ENCODE measurements at regions not wholly inside any gene's neighbourhood (a gene's known extent, or its start where the extent isn't known, plus 50 kb on each side); places are given as distances from the start of the nearest gene placed in this dataset.

- ChIA-PET CTCF (no interaction called here), POLR2A (no interaction called here)
- no peak overlapping the region for H3K4me3 Mint-ChIP-seq
- peaks cover 2% of the 10 kb centered on the region; the same call in 1 of the 2 replicates for H3K27me3 Mint-ChIP-seq (ENCODE audit: low read depth)
- peaks cover 14% of the 10 kb centered on the region for H3K9me3 Mint-ChIP-seq
- TF ChIP-seq, protein P1, sequence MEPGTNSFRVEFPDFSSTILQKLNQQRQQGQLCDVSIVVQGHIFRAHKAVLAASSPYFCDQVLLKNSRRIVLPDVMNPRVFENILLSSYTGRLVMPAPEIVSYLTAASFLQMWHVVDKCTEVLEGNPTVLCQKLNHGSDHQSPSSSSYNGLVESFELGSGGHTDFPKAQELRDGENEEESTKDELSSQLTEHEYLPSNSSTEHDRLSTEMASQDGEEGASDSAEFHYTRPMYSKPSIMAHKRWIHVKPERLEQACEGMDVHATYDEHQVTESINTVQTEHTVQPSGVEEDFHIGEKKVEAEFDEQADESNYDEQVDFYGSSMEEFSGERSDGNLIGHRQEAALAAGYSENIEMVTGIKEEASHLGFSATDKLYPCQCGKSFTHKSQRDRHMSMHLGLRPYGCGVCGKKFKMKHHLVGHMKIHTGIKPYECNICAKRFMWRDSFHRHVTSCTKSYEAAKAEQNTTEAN (CRISPR knock-in tag; IDR thresholded peaks at IDR 0.05): no peak
- no peak for TF ChIP-seq KAT7 (CRISPR knock-in tag; IDR thresholded peaks at IDR 0.05; ENCODE audit: borderline replicate concordance)
- TF ChIP-seq, protein P2, sequence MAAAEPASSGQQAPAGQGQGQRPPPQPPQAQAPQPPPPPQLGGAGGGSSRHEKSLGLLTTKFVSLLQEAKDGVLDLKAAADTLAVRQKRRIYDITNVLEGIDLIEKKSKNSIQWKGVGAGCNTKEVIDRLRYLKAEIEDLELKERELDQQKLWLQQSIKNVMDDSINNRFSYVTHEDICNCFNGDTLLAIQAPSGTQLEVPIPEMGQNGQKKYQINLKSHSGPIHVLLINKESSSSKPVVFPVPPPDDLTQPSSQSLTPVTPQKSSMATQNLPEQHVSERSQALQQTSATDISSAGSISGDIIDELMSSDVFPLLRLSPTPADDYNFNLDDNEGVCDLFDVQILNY (CRISPR knock-in tag; IDR thresholded peaks at IDR 0.05): no peak
- TF ChIP-seq TP53 (CRISPR knock-in tag; IDR thresholded peaks at IDR 0.05): no peak
- no peak for TF ChIP-seq MXD4 (CRISPR knock-in tag; IDR thresholded peaks at IDR 0.05; ENCODE audit: borderline replicate concordance)
- no peak for TF ChIP-seq ZNF532 (CRISPR knock-in tag; IDR thresholded peaks at IDR 0.05; ENCODE audit: borderline replicate concordance)
- no peak for TF ChIP-seq PREB (CRISPR knock-in tag; IDR thresholded peaks at IDR 0.05; ENCODE audit: borderline replicate concordance)
- TF ChIP-seq MLX (CRISPR knock-in tag; IDR thresholded peaks at IDR 0.05): no peak
- DNase-seq (ENCODE audit: low spot score) (no peak), ATAC-seq (no peak)
- no peaks in the 10 kb centered on the region; the same call in 1 of the 2 replicates for H3K4me1 Mint-ChIP-seq
- H3K27ac Mint-ChIP-seq: no peak overlapping the region
- H3K36me3 Mint-ChIP-seq: no peaks in the 10 kb centered on the region; the same call in 1 of the 2 replicates
Measured at GRCh38 chrX:13254870-13255269, 65.0 kb downstream of the ATXN3L start.

DNA sequence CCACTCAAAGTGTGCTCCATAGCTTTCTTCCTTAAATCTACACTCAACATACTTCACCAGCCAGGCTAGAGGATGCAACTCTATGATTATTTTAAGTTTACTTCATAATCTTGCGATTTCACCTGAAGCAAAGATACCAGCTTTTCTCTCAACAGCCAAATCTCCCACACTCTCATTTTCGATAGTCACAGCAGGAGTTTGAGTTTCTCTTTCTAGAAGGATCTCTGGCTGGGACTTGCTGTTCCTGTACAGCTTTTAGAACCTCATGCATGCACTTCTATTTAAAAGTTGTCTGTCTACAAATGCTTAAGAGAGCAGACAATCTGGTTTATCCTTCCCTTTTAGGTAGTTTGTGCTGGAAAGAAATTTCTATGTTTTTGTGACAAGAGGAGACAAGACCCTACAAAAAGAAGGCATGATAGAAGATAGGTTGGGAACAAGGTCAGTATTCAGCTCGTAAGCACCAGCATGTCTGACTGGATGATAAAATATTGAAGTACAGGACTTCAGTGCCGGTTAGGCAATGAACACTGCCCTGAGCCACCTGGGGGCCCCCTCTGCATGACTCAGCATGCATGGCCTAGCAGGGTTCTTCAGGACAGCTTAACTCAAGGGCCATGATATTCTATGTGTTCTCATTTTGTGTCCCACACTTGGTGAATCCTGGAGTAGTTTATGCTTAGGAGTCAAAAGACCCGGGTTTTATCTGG is 65.6 kb downstream of the ATXN3L start:
- peaks cover 2% of the 10 kb centered on the region; the same call in 1 of the 2 replicates for H3K27me3 Mint-ChIP-seq (ENCODE audit: low read depth)
- CTCF ChIA-PET: no interaction called here
- TF ChIP-seq SMAD3 (CRISPR knock-in tag; IDR thresholded peaks at IDR 0.05; ENCODE audit: borderline replicate concordance): no peak
- TF ChIP-seq, protein P3, sequence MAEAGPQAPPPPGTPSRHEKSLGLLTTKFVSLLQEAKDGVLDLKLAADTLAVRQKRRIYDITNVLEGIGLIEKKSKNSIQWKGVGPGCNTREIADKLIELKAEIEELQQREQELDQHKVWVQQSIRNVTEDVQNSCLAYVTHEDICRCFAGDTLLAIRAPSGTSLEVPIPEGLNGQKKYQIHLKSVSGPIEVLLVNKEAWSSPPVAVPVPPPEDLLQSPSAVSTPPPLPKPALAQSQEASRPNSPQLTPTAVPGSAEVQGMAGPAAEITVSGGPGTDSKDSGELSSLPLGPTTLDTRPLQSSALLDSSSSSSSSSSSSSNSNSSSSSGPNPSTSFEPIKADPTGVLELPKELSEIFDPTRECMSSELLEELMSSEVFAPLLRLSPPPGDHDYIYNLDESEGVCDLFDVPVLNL (CRISPR knock-in tag; IDR thresholded peaks at IDR 0.05; ENCODE audit: borderline replicate concordance, low read depth): no peak
- TF ChIP-seq, protein P2 (CRISPR knock-in tag; IDR thresholded peaks at IDR 0.05): no peak
- TF ChIP-seq, protein P4, sequence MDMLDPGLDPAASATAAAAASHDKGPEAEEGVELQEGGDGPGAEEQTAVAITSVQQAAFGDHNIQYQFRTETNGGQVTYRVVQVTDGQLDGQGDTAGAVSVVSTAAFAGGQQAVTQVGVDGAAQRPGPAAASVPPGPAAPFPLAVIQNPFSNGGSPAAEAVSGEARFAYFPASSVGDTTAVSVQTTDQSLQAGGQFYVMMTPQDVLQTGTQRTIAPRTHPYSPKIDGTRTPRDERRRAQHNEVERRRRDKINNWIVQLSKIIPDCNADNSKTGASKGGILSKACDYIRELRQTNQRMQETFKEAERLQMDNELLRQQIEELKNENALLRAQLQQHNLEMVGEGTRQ (CRISPR knock-in tag; IDR thresholded peaks at IDR 0.05): no peak
- no peak for TF ChIP-seq MYBL2 (CRISPR knock-in tag; IDR thresholded peaks at IDR 0.05)
- no peak for TF ChIP-seq NFATC4 (CRISPR knock-in tag; IDR thresholded peaks at IDR 0.05)
- TF ChIP-seq GTF2I (CRISPR knock-in tag; conservative IDR thresholded peaks at IDR 0.05): no peak
- TF ChIP-seq, protein P5, sequence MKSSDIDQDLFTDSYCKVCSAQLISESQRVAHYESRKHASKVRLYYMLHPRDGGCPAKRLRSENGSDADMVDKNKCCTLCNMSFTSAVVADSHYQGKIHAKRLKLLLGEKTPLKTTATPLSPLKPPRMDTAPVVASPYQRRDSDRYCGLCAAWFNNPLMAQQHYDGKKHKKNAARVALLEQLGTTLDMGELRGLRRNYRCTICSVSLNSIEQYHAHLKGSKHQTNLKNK (CRISPR knock-in tag; IDR thresholded peaks at IDR 0.05): no peak
- TF ChIP-seq, protein P6, sequence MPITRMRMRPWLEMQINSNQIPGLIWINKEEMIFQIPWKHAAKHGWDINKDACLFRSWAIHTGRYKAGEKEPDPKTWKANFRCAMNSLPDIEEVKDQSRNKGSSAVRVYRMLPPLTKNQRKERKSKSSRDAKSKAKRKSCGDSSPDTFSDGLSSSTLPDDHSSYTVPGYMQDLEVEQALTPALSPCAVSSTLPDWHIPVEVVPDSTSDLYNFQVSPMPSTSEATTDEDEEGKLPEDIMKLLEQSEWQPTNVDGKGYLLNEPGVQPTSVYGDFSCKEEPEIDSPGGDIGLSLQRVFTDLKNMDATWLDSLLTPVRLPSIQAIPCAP (CRISPR knock-in tag; IDR thresholded peaks at IDR 0.05): no peak
- TF ChIP-seq KAT7 (CRISPR knock-in tag; IDR thresholded peaks at IDR 0.05; ENCODE audit: borderline replicate concordance): no peak
- no peak for TF ChIP-seq ESRRA (CRISPR knock-in tag; IDR thresholded peaks at IDR 0.05; ENCODE audit: borderline replicate concordance)
- TF ChIP-seq TEAD1 (CRISPR knock-in tag; IDR thresholded peaks at IDR 0.05): no peak
- no peak for TF ChIP-seq HMGA2 (CRISPR knock-in tag; IDR thresholded peaks at IDR 0.05)
- no peak for TF ChIP-seq CREB1 (CRISPR knock-in tag; IDR thresholded peaks at IDR 0.05)
- TF ChIP-seq MXD4 (CRISPR knock-in tag; IDR thresholded peaks at IDR 0.05; ENCODE audit: borderline replicate concordance): no peak

More for the DNA sequence above, 65.6 kb downstream of the ATXN3L start:
- POLR2A ChIA-PET: no interaction called here
- peaks cover 3% of the 10 kb centered on the region; the same call in 1 of the 2 replicates for H3K4me1 Mint-ChIP-seq
- H3K4me3 Mint-ChIP-seq: no peak overlapping the region
- no peak for DNase-seq (ENCODE audit: low spot score)
- no peak for ATAC-seq
- peaks cover 14% of the 10 kb centered on the region for H3K9me3 Mint-ChIP-seq
- no peak overlapping the region for H3K27ac Mint-ChIP-seq
- no peaks in the 10 kb centered on the region; the same call in 1 of the 2 replicates for H3K36me3 Mint-ChIP-seq

Measured in WTC11 (cell line).